Stimulated activated CD4-positive, alpha-beta T cell treated with anti-CD3 and anti-CD28 coated beads, Interleukin-2, amount 100 ng/mL, for 24 hours (primary cell): ENCODE measurements at regions not wholly inside any gene's neighbourhood (a gene's known extent, or its start where the extent isn't known, plus 50 kb on each side); places are given as distances from the start of the nearest gene placed in this dataset.
A peak's percentile ranks its signal among the peaks of the same experiment; 100 is the strongest.

Experiments used
- DNase-seq, 2 donors: peaks; one replicate each; pipeline ENCODE4 v3.0.0-alpha.2; 2020

- no peak for DNase-seq
These were observed 50.4 kb upstream of the KDR start for GRCh38 chr4:55175779-55176231.

- DNase-seq = no peak
These were observed 51.1 kb upstream of the KDR start for GRCh38 chr4:55176497-55176896.

DNA sequence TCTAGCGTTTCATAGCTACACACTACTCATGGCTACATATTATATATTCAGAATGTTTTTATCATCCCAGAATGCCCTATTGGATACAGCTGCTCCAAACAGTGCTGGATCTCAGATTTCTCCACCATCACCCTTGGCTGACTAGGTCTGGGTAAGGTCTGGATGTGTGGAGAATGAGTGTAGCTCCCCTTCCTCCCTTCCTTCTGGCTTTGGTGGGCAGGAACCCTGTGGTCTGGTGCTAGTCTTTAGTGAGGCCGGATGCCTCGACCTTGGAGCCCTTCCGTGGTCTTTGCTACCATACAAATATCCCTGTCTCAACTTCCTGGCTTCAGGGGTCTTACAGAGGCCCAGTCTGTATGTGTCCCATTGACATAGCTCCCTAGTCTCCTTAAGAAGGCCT is 52.1 kb upstream of the KDR start:
- no peak for DNase-seq

- DNase-seq = no peak
These were observed 53.0 kb upstream of the KDR start for GRCh38 chr4:55178226-55179005.

DNA sequence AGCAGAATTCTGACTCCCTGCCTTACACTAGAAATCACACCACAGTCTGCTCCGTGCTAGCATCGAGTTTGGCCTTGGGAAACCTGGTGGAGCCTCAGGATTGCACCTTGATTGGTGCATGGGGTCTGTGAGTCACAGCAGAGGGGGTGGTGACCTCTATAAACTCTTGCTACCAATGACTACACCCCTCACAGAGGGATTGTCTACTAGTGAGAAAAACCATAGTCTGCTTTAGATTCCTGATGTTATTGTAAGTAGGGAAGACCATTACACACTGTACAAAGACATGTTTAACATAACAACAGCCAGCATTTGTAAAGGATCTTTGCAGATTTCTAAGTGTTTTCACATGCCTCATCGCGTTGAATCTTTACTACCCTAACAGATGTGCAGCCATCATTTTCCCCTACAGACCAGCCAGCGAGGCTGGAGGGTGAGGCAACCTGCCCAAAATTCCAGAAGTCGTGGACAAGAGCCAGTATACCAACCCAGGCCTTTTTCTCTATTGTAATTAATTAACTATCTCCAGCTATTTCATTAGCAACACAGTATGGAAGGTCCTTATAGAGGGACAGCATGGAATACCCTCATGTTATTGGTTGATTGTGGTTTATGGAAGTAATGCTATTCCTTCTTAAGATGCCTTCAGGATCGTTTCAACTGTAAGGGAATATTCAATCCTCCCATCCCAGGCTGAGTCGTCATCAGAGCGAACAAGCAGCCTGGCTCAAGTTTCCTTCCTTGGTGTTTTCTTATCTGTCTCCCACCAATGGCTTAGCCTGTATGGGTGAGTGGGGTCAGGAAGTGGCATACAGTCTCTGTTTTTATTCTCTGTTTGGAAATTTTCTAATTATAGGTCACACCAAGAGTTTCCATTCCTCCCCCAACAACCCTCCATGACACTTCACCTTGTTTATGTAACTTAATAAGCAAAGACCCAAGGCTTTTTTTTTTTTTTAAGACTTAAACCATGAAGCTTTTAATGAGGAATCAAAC is 55.9 kb upstream of the KDR start:
- DNase-seq = no peak

GRCh38 chr4:55183926-55184599 is 58.7 kb upstream of the KDR start:
- peak in 1 of 2 donors; percentile 1 for DNase-seq

- DNase-seq = peak; percentile 28 to 31
These were observed 59.5 kb upstream of the KDR start for GRCh38 chr4:55184600-55185523.

DNA sequence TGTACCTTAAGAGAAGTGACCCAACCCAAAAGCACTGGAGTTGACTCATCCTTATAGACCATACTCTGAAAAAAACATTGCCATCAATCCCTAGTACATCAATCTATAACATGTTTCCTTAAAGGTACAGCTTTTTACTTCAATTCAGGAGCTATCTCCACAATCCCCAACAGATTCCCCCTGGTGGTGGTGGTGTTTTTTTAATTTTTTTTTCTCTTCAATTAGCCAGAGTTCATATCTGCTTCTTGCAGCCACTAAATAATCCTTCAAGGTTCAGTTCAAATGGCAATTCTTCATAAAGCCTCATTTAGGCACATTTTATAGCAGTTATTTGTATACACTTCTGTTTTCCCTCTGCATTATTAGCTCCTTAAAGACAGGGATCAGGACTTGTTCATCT is 60.7 kb upstream of the KDR start:
- no peak for DNase-seq

GRCh38 chr4:55186700-55187099 is 61.3 kb upstream of the KDR start:
- no peak for DNase-seq

- DNase-seq = no peak
These were observed 88.8 kb upstream of the KDR start for GRCh38 chr4:55214172-55214571.

GRCh38 chr4:55215087-55215486 is 89.7 kb upstream of the KDR start:
- DNase-seq = no peak

DNA sequence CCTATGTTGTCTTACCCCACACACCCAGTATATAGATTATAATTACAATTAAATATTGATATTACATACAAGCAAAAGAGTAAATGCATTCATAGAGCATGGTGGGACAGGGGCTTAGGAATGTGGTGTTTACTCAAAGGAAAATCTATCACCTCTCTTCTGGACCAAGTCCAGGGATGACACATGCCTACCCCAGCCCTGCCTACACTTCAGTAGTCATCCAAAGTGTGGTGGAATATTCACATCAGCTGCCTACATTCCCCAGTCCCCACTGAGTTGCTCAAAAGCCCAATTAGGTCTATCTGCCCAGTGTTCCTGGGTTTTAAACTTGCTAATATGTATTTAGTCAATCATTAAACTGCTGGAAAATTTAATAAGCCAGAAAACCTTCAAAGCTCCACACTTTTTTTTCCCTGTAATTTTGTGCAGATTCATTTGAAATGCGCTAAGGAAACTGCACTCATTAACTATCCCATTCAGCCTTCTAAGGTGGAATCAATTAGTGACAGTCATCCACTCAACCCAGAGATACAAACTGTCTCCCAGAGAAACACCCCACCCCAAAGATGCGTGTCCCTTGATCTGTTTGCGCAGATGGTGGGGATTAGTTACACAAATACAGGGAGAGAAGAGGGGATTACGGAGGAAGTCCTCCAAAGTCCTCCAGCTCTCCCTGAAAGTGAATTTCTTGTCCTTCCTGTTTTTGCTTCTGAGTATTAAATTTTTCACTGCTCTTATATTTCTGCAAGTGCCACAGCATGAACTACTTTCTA is 91.7 kb upstream of the KDR start:
- no peak for DNase-seq

GRCh38 chr4:55218041-55218440 is 92.6 kb upstream of the KDR start:
- DNase-seq = no peak

DNA sequence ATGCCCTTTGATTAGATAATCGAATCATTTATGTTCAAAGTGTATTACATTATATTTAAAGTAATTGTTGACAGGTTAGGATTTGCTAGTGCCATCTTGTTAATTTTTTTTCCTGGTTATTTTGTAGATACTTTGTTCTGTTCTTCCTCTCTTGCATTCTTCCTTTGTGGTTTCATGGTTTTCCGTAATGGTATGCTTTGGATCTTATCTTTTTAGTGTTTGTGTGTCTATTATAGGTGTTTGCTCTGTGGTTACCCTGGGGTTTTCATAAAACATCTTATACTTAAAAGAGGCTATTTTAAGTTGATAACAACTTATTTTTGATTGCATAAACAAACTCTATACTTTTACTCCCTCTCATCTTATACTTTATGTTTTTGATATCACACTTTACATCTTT is 108.2 kb upstream of the SRD5A3 start:
- DNase-seq = no peak

GRCh38 chr4:55238407-55238806 is 107.6 kb upstream of the SRD5A3 start:
- DNase-seq = no peak

DNA sequence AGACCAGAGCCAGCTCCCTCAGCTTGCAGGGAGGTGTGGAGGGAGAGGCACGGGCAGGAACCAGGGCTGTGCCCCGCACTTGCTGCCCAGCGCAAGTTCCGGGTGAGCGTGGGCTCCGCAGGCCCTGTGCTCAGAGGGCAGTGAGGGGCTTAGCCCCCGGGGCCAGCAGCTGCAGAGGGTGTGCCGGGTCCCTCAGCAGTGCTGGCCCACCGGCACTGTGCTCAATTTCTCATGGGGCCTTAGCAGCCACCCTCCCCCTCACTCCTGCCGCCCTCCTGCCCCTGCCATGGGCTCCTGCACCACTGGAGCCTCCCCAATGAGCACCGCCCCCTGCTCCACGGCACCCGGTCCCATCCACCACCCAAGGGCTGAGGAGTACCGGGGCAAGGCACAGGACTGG is 104.6 kb upstream of the SRD5A3 start:
- no peak for DNase-seq

DNA sequence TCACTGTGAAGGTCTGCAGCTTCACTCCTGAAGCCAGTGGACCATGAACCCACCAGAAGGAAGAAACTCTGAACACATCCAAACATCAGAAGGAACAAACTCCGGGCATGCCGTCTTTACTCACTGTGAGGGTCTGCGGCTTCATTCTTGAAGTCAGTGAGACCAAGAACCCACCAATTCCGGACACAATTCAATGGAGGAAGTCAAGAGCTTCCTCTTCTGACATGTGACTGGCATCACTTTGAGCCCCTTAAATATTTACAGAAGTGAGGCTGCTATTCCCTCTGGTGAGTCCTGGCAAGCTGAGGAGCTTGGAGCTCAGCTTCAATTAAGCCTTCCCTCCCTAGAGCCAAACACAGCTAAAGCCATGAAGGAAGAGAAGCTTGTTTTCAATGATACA is 103.5 kb upstream of the SRD5A3 start:
- DNase-seq = no peak

DNA sequence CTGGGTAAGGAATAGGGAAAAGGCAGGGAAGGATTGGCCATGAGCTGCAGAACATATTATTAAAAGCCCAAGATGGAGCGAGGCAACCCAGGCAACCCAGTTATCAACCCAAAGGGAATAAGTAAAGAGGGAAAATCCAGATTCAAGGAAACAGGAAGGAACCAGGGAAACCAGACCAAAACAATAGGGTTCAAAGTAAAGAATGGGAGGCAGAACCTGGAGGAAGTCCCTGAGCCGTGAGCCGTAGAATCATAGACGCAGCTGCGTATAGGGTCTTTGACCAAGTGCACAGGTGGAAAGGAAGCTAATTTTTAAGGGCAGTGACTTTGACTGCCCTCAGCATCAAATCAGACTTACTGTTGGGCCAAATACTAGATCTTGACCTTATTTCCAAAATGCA is 98.5 kb upstream of the SRD5A3 start:
- DNase-seq = no peak

GRCh38 chr4:55248756-55249155 is 97.3 kb upstream of the SRD5A3 start:
- DNase-seq = no peak

DNA sequence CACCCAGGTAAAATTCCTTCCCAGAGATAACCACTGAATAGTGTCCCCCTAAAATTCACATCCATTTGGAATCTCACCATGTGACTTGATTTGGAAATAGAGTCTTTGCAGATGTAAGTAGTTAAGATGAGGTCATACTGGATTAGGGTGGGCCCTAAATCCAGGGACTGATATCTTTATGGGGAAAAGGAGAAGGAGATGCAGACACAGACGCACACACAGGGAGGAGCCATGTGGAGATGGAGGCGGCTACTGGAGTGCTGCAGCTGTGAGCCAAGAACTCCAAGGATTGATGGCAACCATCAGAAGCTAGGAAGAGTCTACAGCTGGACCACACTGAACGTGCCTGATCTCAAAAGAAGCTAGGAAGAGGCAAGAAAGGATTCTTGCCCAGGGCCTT is 96.6 kb upstream of the SRD5A3 start:
- DNase-seq = no peak

- no peak for DNase-seq
These were observed 94.7 kb upstream of the SRD5A3 start for GRCh38 chr4:55251342-55251741.
